SU-DHL-6 (cell line): ENCODE measurements at regions not wholly inside any gene's neighbourhood (a gene's known extent, or its start where the extent isn't known, plus 50 kb on each side); places are given as distances from the start of the nearest gene placed in this dataset.

Source experiments
- CTCF ChIP-seq: fragments of 200-600 bp; sonication (generic); IDR thresholded peaks from one replicate; pipeline ENCODE4 v1.5.1; 2017; ENCODE audit warnings: antibody characterized with exemption, mild to moderate bottlenecking, low read length, moderate library complexity; ENCODE audit not compliant: insufficient read depth, poor library complexity, severe bottlenecking
- EZH2phosphoT487 ChIP-seq: fragments of 200-600 bp; sonication (generic), shearing (Covaris generic); conservative IDR thresholded peaks from 2 replicates; pipeline ENCODE4 v1.6.1; 2018; ENCODE audit warnings: mild to moderate bottlenecking, antibody characterized with exemption, low read length, moderate library complexity, mixed read lengths

GRCh38 chrX:40809210-40809609 is 73.9 kb upstream of the MED14 start:
- TF ChIP-seq CTCF, result no peak
- no peak for TF ChIP-seq EZH2phosphoT487
